CD4-positive, alpha-beta T cell treated with Interleukin-17A for 4 hours (primary cell): ENCODE measurements at regions not wholly inside any gene's neighbourhood (a gene's known extent, or its start where the extent isn't known, plus 50 kb on each side); places are given as distances from the start of the nearest gene placed in this dataset.
"Not testable (repeated sequence)": the region's sequence is repeated elsewhere in the genome, so short reads cannot be mapped to it uniquely, and the experiment has no call there.

Experiments used
- DNase-seq: peaks from one replicate; pipeline ENCODE4 v3.0.0-alpha.2; 2020; ENCODE audit warnings: mixed read lengths

GRCh38 chr3:178141305-178141684 is 394.9 kb upstream of the KCNMB2 start:
- DNase-seq = not testable (repeated sequence)

GRCh38 chr3:178146406-178146831 is 389.8 kb upstream of the KCNMB2 start:
- no peak for DNase-seq

GRCh38 chr3:178147001-178147400 is 389.2 kb upstream of the KCNMB2 start:
- no peak for DNase-seq

GRCh38 chr3:178152031-178152806 is 384.0 kb upstream of the KCNMB2 start:
- DNase-seq = no peak

- no peak for DNase-seq
These were observed 383.2 kb upstream of the KCNMB2 start for GRCh38 chr3:178152988-178153387.

GRCh38 chr3:178155521-178155920 is 380.7 kb upstream of the KCNMB2 start:
- DNase-seq = no peak

GRCh38 chr3:178156301-178156700 is 379.9 kb upstream of the KCNMB2 start:
- no peak for DNase-seq

GRCh38 chr3:178159691-178160220 is 376.5 kb upstream of the KCNMB2 start:
- DNase-seq = no peak

GRCh38 chr3:178169421-178169820 is 366.8 kb upstream of the KCNMB2 start:
- no peak for DNase-seq

- DNase-seq = no peak
These were observed 365.3 kb upstream of the KCNMB2 start for GRCh38 chr3:178170698-178171535.

- no peak for DNase-seq
These were observed 364.1 kb upstream of the KCNMB2 start for GRCh38 chr3:178172121-178172520.

GRCh38 chr3:178174201-178174915 is 361.9 kb upstream of the KCNMB2 start:
- DNase-seq = no peak

GRCh38 chr3:178181088-178181487 is 355.1 kb upstream of the KCNMB2 start:
- DNase-seq = no peak

GRCh38 chr3:178181784-178182183 is 354.5 kb upstream of the KCNMB2 start:
- DNase-seq = no peak

GRCh38 chr3:178182337-178182779 is 353.9 kb upstream of the KCNMB2 start:
- no peak for DNase-seq

GRCh38 chr3:178184833-178185232 is 351.4 kb upstream of the KCNMB2 start:
- no peak for DNase-seq

- DNase-seq = no peak
These were observed 349.6 kb upstream of the KCNMB2 start for GRCh38 chr3:178186666-178187065.

- DNase-seq = no peak
These were observed 346.4 kb upstream of the KCNMB2 start for GRCh38 chr3:178189854-178190253.

GRCh38 chr3:178193846-178194245 is 342.4 kb upstream of the KCNMB2 start:
- no peak for DNase-seq

GRCh38 chr3:178194539-178194938 is 341.7 kb upstream of the KCNMB2 start:
- DNase-seq = no peak

- no peak for DNase-seq
These were observed 340.4 kb upstream of the KCNMB2 start for GRCh38 chr3:178195824-178196223.

- no peak for DNase-seq
These were observed 337.9 kb upstream of the KCNMB2 start for GRCh38 chr3:178198329-178198728.

- no peak for DNase-seq
These were observed 335.9 kb upstream of the KCNMB2 start for GRCh38 chr3:178200316-178200715.
